Ishikawa (cell line): ENCODE measurements at regions not wholly inside any gene's neighbourhood (a gene's known extent, or its start where the extent isn't known, plus 50 kb on each side); places are given as distances from the start of the nearest gene placed in this dataset.

ENCODE experiments used
- CEBPB ChIP-seq: IDR thresholded peaks from 2 replicates; pipeline ENCODE4 v1.6.1; 2012
- EGR1 ChIP-seq: IDR thresholded peaks from 2 replicates; pipeline ENCODE4 v1.6.1; 2012
- EP300 ChIP-seq: IDR thresholded peaks from 2 replicates; pipeline ENCODE4 v1.6.1; 2012; ENCODE audit warnings: borderline replicate concordance
- MAX ChIP-seq: IDR thresholded peaks from 2 replicates; pipeline ENCODE4 v1.6.1; 2012
- RAD21 ChIP-seq: IDR thresholded peaks from 2 replicates; pipeline ENCODE4 v1.6.1; 2012; ENCODE audit warnings: low read depth
- TAF1 ChIP-seq: IDR thresholded peaks from 2 replicates; pipeline ENCODE4 v1.6.1; 2012; ENCODE audit warnings: low read depth, mild to moderate bottlenecking
- YY1 ChIP-seq: IDR thresholded peaks from 2 replicates; pipeline ENCODE4 v1.6.1; 2012; ENCODE audit warnings: low read depth

- no peak for TF ChIP-seq EGR1
- no peak for TF ChIP-seq TAF1
- no peak for TF ChIP-seq YY1
- no peak for TF ChIP-seq CEBPB
- no peak for TF ChIP-seq RAD21
- TF ChIP-seq MAX = no peak
- no peak for TF ChIP-seq EP300
Observed at GRCh38 chr2:15801904-15802303, 138.4 kb upstream of the MYCN start.
